HCT116 (cell line): ENCODE measurements at regions not wholly inside any gene's neighbourhood (a gene's known extent, or its start where the extent isn't known, plus 50 kb on each side); places are given as distances from the start of the nearest gene placed in this dataset.

Experiments used
- ATAC-seq: fragments of 200-7000 bp; cut with Tn5 transposase; 2 replicates; pipeline ENCODE4 v1.9.1; 2020; ENCODE audit warnings: mild to moderate bottlenecking, moderate library complexity
- BruUV-seq: library from RNA; stranded (reverse); fragments of 400-500 nt; replicated peaks from 2 replicates; lab custom pipeline; 2021; lab: Mats Ljungman, UMichigan
- CTCF ChIA-PET: fragments of 300-600 bp; sonication (Branson Sonifier 250); formaldehyde crosslinking; loops from one replicate; lab custom pipeline; 2021; ENCODE audit warnings: antibody characterized with exemption; lab: Charles Lee
- POLR2A ChIA-PET: fragments of 300-600, 350-600 bp; sonication (Branson Sonifier 250); formaldehyde crosslinking; loops from one replicate; lab custom pipeline; 2021; ENCODE audit warnings: antibody characterized with exemption; lab: Charles Lee
- RAD21 ChIA-PET, 2 experiments: fragments of 300-600 bp; sonication (Branson Sonifier 250); formaldehyde crosslinking; loops; one replicate each; lab custom pipeline; 2023; ENCODE audit warnings: low total read pairs in 2 of 2; ENCODE audit not compliant: uncharacterized antibody in 2 of 2, unreplicated experiment in 2 of 2, low non-redundant PET in 1 of 2; lab: Charles Lee
- DNase-seq: peaks from one replicate; pipeline ENCODE4 v3.0.0-alpha.2; 2010; ENCODE audit warnings: low read depth, low spot score
- H2AFZ ChIP-seq: fragments of 200-600 bp; shearing (Covaris generic), sonication (generic); 2 replicates; pipeline ENCODE4 v1.6.1; 2017; ENCODE audit warnings: low read depth, mixed run types, mixed read lengths, antibody characterized with exemption, low read length; ENCODE audit not compliant: poor library complexity, severe bottlenecking
- H3K27ac ChIP-seq: 2 replicates; pipeline ENCODE4 v1.5.1; 2012; ENCODE audit warnings: low read depth, low read length
- H3K27me3 ChIP-seq: fragments of 200-600 bp; sonication (generic); 2 replicates; pipeline ENCODE4 v1.6.1; 2016; ENCODE audit warnings: mixed run types, low read length, mixed read lengths; ENCODE audit not compliant: insufficient read depth
- H3K36me3 ChIP-seq, 2 experiments: fragments of 200-500 bp in 1 of 2; fragments of 200-600 bp in 1 of 2; sonication (Bioruptor generic) in 1 of 2; sonication (generic) in 1 of 2; 2 replicates each; pipeline versions ENCODE4 v1.5.1 to v1.6.1; 2014 to 2016; ENCODE audit warnings: low read length in 2 of 2, inconsistent platforms in 1 of 2, mixed read lengths in 1 of 2, mixed run types in 1 of 2; ENCODE audit not compliant: insufficient read depth in 2 of 2, control insufficient read depth in 1 of 2
- H3K4me1 ChIP-seq, 2 experiments: fragments of 200-600 bp in 1 of 2; sonication (generic) in 1 of 2; 2 replicates each; pipeline versions ENCODE4 v1.5.1 to v1.6.1; 2012 to 2017; ENCODE audit warnings: low read length in 2 of 2, inconsistent platforms in 1 of 2, mild to moderate bottlenecking in 1 of 2, mixed read lengths in 1 of 2, mixed run types in 1 of 2, moderate library complexity in 1 of 2; ENCODE audit not compliant: insufficient read depth in 2 of 2, control insufficient read depth in 1 of 2
- H3K4me2 ChIP-seq: fragments of 200-600 bp; sonication (generic); 2 replicates; pipeline ENCODE4 v1.6.1; 2017; ENCODE audit warnings: mixed run types, low read length, mixed read lengths
- H3K4me3 ChIP-seq, 2 experiments: fragments of 200-600 bp in 1 of 2; sonication (generic) in 1 of 2; replicated peaks in 1 of 2; 2 replicates each; pipeline ENCODE4 v1.5.1; 2011 to 2016; ENCODE audit warnings: low read length in 2 of 2, control low read depth in 1 of 2, low read depth in 1 of 2, mild to moderate bottlenecking in 1 of 2, mixed read lengths in 1 of 2, mixed run types in 1 of 2
- H3K79me2 ChIP-seq: fragments of 200-600 bp; sonication (generic); 2 replicates; pipeline ENCODE4 v1.6.1; 2017; ENCODE audit warnings: mild to moderate bottlenecking, mixed run types, low read length, moderate library complexity, mixed read lengths; ENCODE audit not compliant: insufficient read depth
- H3K9ac ChIP-seq: fragments of 200-600 bp; sonication (generic); 2 replicates; pipeline ENCODE4 v1.6.1; 2016; ENCODE audit warnings: low read length, mixed read lengths
- H3K9me2 ChIP-seq: fragments of 200-600 bp; sonication (generic), shearing (Covaris generic); 2 replicates; pipeline ENCODE4 v1.6.1; 2017; ENCODE audit warnings: mixed run types, mild to moderate bottlenecking, moderate library complexity; ENCODE audit not compliant: insufficient read depth
- H3K9me3 ChIP-seq, 2 experiments: fragments of 200-500 bp in 1 of 2; fragments of 200-600 bp in 1 of 2; sonication (Bioruptor generic) in 1 of 2; sonication (generic) in 1 of 2; 2 replicates each; pipeline ENCODE4 v1.6.1; 2014 to 2017; ENCODE audit warnings: low read length in 2 of 2, mixed read lengths in 2 of 2, inconsistent platforms in 1 of 2, low read depth in 1 of 2, mild to moderate bottlenecking in 1 of 2, mixed run types in 1 of 2, moderate library complexity in 1 of 2; ENCODE audit not compliant: control insufficient read depth in 1 of 2, insufficient read depth in 1 of 2
- H4K20me1 ChIP-seq: fragments of 200-600 bp; sonication (generic), shearing (Covaris generic); 2 replicates; pipeline ENCODE4 v1.6.1; 2017; ENCODE audit warnings: mixed run types, mild to moderate bottlenecking, moderate library complexity; ENCODE audit not compliant: insufficient read depth
- EZH2 ChIP-seq: fragments of 200-600 bp; sonication (generic); IDR thresholded peaks from 2 replicates; pipeline ENCODE4 v1.6.1; 2017; ENCODE audit warnings: antibody characterized with exemption, mixed run types
- JUND ChIP-seq: IDR thresholded peaks from 2 replicates; pipeline ENCODE4 v1.6.1; 2012
- SRF ChIP-seq: IDR thresholded peaks from 2 replicates; pipeline ENCODE4 v1.6.1; 2012; ENCODE audit warnings: low read depth
- intact Hi-C: fragments of 100-400 bp; cut with micrococcal nuclease; formaldehyde crosslinking; loops from 2 replicates; pipeline ENCODE4 v1.10.0; 2022
- TF ChIP-seq, protein P1 (sequence below), 3 experiments: fragments of 200-600 bp in 1 of 3; sonication (generic) in 1 of 3; IDR thresholded peaks in 2 of 3; conservative IDR thresholded peaks in 1 of 3; 2 replicates each; pipeline ENCODE4 v1.5.1; 2012 to 2017; ENCODE audit warnings: low read depth in 2 of 3, low read length in 2 of 3, antibody characterized with exemption in 1 of 3, borderline replicate concordance in 1 of 3, control low read depth in 1 of 3, mild to moderate bottlenecking in 1 of 3, mixed read lengths in 1 of 3, mixed run types in 1 of 3, moderate library complexity in 1 of 3; ENCODE audit not compliant: insufficient read depth in 1 of 3
- TF ChIP-seq, protein P2 (sequence below): IDR thresholded peaks from 2 replicates; pipeline ENCODE4 v1.6.1; 2011; ENCODE audit warnings: mild to moderate bottlenecking, low read length, moderate library complexity; ENCODE audit not compliant: insufficient replicate concordance; ENCODE audit errors: extremely low read depth
- TF ChIP-seq, protein P3 (sequence below): IDR thresholded peaks from 2 replicates; pipeline ENCODE4 v1.6.1; 2012; ENCODE audit warnings: low read depth

GRCh38 chr3:72118628-72119027 lies 333.7 kb upstream of the PROK2 start:
- Histone ChIP-seq H3K36me3 (no peaks in the 10 kb centered on the region), H2AFZ (no peak overlapping the region), H3K79me2 (no peaks in the 10 kb centered on the region)
- ChIA-PET RAD21 (no interaction called here), POLR2A (no interaction called here)
- no TSS peak for BruUV-seq
- TF ChIP-seq JUND: no peak
- TF ChIP-seq, protein P1, sequence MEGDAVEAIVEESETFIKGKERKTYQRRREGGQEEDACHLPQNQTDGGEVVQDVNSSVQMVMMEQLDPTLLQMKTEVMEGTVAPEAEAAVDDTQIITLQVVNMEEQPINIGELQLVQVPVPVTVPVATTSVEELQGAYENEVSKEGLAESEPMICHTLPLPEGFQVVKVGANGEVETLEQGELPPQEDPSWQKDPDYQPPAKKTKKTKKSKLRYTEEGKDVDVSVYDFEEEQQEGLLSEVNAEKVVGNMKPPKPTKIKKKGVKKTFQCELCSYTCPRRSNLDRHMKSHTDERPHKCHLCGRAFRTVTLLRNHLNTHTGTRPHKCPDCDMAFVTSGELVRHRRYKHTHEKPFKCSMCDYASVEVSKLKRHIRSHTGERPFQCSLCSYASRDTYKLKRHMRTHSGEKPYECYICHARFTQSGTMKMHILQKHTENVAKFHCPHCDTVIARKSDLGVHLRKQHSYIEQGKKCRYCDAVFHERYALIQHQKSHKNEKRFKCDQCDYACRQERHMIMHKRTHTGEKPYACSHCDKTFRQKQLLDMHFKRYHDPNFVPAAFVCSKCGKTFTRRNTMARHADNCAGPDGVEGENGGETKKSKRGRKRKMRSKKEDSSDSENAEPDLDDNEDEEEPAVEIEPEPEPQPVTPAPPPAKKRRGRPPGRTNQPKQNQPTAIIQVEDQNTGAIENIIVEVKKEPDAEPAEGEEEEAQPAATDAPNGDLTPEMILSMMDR (IDR thresholded peaks at IDR 0.05 in 2 of 3, conservative IDR thresholded peaks at IDR 0.05 in 1 of 3; ENCODE audit: borderline replicate concordance in 1 of 3, insufficient read depth in 1 of 3, low read depth in 2 of 3, low read length in 2 of 3): no peak
- no peak for TF ChIP-seq SRF
- TF ChIP-seq EZH2: no peak
- TF ChIP-seq, protein P2, sequence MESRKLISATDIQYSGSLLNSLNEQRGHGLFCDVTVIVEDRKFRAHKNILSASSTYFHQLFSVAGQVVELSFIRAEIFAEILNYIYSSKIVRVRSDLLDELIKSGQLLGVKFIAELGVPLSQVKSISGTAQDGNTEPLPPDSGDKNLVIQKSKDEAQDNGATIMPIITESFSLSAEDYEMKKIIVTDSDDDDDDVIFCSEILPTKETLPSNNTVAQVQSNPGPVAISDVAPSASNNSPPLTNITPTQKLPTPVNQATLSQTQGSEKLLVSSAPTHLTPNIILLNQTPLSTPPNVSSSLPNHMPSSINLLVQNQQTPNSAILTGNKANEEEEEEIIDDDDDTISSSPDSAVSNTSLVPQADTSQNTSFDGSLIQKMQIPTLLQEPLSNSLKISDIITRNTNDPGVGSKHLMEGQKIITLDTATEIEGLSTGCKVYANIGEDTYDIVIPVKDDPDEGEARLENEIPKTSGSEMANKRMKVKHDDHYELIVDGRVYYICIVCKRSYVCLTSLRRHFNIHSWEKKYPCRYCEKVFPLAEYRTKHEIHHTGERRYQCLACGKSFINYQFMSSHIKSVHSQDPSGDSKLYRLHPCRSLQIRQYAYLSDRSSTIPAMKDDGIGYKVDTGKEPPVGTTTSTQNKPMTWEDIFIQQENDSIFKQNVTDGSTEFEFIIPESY: no peak
- TF ChIP-seq, protein P3, sequence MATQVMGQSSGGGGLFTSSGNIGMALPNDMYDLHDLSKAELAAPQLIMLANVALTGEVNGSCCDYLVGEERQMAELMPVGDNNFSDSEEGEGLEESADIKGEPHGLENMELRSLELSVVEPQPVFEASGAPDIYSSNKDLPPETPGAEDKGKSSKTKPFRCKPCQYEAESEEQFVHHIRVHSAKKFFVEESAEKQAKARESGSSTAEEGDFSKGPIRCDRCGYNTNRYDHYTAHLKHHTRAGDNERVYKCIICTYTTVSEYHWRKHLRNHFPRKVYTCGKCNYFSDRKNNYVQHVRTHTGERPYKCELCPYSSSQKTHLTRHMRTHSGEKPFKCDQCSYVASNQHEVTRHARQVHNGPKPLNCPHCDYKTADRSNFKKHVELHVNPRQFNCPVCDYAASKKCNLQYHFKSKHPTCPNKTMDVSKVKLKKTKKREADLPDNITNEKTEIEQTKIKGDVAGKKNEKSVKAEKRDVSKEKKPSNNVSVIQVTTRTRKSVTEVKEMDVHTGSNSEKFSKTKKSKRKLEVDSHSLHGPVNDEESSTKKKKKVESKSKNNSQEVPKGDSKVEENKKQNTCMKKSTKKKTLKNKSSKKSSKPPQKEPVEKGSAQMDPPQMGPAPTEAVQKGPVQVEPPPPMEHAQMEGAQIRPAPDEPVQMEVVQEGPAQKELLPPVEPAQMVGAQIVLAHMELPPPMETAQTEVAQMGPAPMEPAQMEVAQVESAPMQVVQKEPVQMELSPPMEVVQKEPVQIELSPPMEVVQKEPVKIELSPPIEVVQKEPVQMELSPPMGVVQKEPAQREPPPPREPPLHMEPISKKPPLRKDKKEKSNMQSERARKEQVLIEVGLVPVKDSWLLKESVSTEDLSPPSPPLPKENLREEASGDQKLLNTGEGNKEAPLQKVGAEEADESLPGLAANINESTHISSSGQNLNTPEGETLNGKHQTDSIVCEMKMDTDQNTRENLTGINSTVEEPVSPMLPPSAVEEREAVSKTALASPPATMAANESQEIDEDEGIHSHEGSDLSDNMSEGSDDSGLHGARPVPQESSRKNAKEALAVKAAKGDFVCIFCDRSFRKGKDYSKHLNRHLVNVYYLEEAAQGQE: no peak
- TF ChIP-seq, all 23 proteins: peak for 0
- Histone ChIP-seq H4K20me1 (no peaks in the 10 kb centered on the region), H3K9me3 (no peaks in the 10 kb centered on the region), H3K4me1 (peaks cover 3 to 5% of the 10 kb centered on the region in 2 experiments; a peak in 3 of 4 replicates), H3K9me2 (no peaks in the 10 kb centered on the region), H3K4me3 (no peak overlapping the region), H3K9ac (no peak overlapping the region), H3K27me3 (no peaks in the 10 kb centered on the region), H3K27ac (no peak overlapping the region), H3K4me2 (no peak overlapping the region)
- DNase-seq (no peak), ATAC-seq (no peak)
- intact Hi-C loops: no loop called here
- CTCF ChIA-PET: no interaction called here
